ENCODE measurements at regions not wholly inside any gene's neighbourhood (a gene's known extent, or its start where the extent isn't known, plus 50 kb on each side); places are given as distances from the start of the nearest gene placed in this dataset.

DNA sequence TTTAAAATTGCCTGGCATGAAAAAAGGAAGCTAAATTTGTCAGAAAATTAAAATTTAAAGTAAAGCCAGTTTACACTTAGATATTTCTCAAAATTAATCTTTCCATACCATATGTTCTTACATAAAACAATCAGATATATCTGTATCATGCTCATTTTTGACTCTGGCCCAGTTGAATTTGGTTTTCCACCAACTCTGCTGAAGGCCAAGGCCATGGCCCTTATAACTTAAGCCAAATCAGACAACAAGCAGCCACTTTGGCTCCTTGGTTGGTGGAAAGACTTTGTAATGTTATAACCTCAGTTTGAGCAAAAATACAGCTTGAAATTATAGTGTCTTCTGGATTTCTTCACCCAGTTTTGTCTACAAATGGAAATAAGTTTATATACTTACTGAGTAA lies 97.3 kb downstream of the CENPW start:
- H3K27me3 ChIP-seq (ENCODE audit: control insufficient read depth, insufficient read depth, low read length): no peaks in the 10 kb centered on the region
- no peak overlapping the region for H3K4me3 ChIP-seq (ENCODE audit: low read depth, low read length)
- FAIRE-seq (no peak), DNase-seq (ENCODE audit: low read depth) (no peak)
- H3K36me3 ChIP-seq (ENCODE audit: control insufficient read depth, insufficient read depth, low read length): no peaks in the 10 kb centered on the region
- TF ChIP-seq, protein P1, sequence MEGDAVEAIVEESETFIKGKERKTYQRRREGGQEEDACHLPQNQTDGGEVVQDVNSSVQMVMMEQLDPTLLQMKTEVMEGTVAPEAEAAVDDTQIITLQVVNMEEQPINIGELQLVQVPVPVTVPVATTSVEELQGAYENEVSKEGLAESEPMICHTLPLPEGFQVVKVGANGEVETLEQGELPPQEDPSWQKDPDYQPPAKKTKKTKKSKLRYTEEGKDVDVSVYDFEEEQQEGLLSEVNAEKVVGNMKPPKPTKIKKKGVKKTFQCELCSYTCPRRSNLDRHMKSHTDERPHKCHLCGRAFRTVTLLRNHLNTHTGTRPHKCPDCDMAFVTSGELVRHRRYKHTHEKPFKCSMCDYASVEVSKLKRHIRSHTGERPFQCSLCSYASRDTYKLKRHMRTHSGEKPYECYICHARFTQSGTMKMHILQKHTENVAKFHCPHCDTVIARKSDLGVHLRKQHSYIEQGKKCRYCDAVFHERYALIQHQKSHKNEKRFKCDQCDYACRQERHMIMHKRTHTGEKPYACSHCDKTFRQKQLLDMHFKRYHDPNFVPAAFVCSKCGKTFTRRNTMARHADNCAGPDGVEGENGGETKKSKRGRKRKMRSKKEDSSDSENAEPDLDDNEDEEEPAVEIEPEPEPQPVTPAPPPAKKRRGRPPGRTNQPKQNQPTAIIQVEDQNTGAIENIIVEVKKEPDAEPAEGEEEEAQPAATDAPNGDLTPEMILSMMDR (IDR thresholded peaks at IDR 0.05; ENCODE audit: insufficient read depth, low read length, severe bottlenecking): no peak

DNA sequence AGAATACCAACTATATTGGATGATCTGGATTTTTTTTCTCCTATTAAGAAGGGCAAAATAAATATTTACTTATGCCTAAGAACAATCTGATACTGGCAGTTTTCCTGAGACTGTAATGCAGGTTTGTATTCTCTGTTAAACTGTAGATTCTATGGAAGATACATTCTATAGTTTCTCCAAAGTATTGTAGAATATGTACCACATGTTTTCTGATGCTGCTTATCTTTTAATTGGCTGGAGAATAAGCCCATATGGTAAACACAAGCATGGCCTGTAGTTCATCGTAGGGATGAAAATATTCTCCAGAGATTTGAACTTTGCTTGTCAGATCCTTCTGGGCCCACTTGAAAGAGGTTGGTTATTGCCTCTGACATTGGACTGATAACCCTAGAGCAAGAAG lies 99.1 kb downstream of the CENPW start:
- FAIRE-seq (no peak), DNase-seq (ENCODE audit: low read depth) (no peak)
- H3K4me3 ChIP-seq (ENCODE audit: low read depth, low read length): no peak overlapping the region
- TF ChIP-seq, protein P1 (IDR thresholded peaks at IDR 0.05; ENCODE audit: insufficient read depth, low read length, severe bottlenecking): no peak
- H3K36me3 ChIP-seq (ENCODE audit: control insufficient read depth, insufficient read depth, low read length): no peaks in the 10 kb centered on the region
- no peaks in the 10 kb centered on the region for H3K27me3 ChIP-seq (ENCODE audit: control insufficient read depth, insufficient read depth, low read length)

DNA sequence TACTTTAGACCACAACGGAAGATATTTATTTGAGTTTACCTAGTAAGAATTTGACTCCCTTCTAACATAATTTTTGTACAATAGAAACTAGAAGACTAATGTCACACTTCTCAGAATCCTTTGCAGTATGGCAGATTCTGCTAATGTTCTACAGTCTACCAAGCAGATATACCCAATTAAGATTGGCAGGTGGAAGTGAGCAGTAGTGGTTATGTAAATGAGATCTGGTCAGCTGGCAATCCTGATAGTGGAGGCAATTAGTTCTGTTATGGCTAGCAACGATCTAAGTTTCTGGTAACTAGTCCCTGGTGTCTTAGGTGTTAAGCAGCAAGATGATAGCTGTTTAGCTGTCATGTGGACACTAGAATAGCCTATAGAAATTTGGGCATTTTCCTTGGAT lies 101.0 kb downstream of the CENPW start:
- DNase-seq (ENCODE audit: low read depth) (no peak), FAIRE-seq (no peak)
- Histone ChIP-seq H3K36me3 (ENCODE audit: control insufficient read depth, insufficient read depth, low read length) (no peaks in the 10 kb centered on the region), H3K4me3 (ENCODE audit: low read depth, low read length) (no peak overlapping the region), H3K27me3 (ENCODE audit: control insufficient read depth, insufficient read depth, low read length) (no peaks in the 10 kb centered on the region)
- TF ChIP-seq, protein P1 (IDR thresholded peaks at IDR 0.05; ENCODE audit: insufficient read depth, low read length, severe bottlenecking): no peak

DNA sequence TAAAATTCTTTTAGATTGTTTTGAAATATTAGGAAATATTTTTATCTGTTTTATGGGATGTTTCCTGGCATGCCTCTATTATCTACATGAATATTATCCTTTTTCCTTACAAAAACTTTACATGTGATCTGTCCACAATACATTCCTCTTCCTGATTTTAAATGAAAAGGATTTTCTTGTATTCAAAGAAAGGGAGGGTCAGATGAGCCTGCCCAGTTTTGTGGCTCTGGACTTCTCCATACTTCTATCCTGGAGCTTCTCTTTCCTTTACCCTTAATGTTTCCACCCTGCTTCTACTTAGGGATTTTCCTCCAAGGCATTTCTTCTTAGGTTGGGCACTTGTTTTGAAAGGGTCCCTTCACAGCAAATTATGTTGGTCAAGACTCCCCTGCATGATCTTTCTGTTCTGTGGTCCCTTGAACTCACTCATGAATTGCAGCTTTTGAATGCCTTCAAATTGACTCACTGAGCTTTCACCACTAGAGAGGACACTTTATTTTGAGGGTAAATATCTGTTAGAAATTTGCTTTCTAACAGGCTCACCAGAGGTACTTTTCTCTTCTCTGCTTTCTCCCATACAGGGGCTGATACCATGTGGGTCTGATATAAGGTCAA lies 104.9 kb downstream of the CENPW start:
- DNase-seq (ENCODE audit: low read depth) (no peak), FAIRE-seq (no peak)
- H3K27me3 ChIP-seq (ENCODE audit: control insufficient read depth, insufficient read depth, low read length): no peaks in the 10 kb centered on the region
- TF ChIP-seq, protein P1 (IDR thresholded peaks at IDR 0.05; ENCODE audit: insufficient read depth, low read length, severe bottlenecking): no peak
- H3K36me3 ChIP-seq (ENCODE audit: control insufficient read depth, insufficient read depth, low read length): no peaks in the 10 kb centered on the region
- no peak overlapping the region for H3K4me3 ChIP-seq (ENCODE audit: low read depth, low read length)

DNA sequence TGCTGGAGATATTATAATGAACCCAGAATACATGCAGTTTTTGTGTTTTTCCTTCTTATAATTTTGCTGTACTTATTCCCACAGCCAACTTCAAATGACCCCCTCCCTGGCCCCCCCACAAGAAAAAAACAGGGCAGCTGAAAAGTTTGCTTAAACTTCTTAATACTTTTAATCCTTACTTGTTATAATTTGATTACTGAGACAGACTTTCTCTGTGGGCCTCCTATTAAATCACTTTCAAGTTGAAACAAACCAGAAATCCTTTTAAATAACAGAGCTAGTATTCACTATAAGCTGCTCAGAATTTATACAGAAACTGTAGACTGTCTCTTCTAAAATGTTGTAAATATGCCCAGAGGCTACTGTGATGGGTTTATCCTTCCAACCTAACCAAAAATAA lies 106.3 kb downstream of the CENPW start:
- no peak for DNase-seq (ENCODE audit: low read depth)
- Histone ChIP-seq H3K36me3 (ENCODE audit: control insufficient read depth, insufficient read depth, low read length) (no peaks in the 10 kb centered on the region), H3K27me3 (ENCODE audit: control insufficient read depth, insufficient read depth, low read length) (no peaks in the 10 kb centered on the region), H3K4me3 (ENCODE audit: low read depth, low read length) (no peak overlapping the region)
- TF ChIP-seq, protein P1 (IDR thresholded peaks at IDR 0.05; ENCODE audit: insufficient read depth, low read length, severe bottlenecking): no peak
- FAIRE-seq: no peak

DNA sequence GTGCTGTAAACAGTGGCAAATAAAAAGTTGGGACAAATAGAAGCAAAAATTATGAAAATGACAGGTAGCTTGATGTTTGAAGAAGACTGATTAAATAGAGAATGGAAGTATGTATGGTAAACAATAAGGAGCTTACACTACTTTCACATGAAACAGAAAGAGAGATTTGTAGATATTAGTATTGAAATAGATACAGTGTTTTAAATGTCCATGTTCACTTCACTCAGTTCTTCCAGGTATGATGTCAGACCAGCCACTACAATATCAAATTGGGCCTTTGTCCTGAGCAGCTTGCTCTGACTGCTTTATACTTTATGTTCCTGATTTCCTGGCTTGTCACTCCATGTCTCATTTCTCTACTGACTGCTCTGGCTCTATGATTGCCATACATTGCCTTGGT lies 107.5 kb downstream of the CENPW start:
- FAIRE-seq: no peak
- Histone ChIP-seq H3K27me3 (ENCODE audit: control insufficient read depth, insufficient read depth, low read length) (no peaks in the 10 kb centered on the region), H3K4me3 (ENCODE audit: low read depth, low read length) (no peak overlapping the region), H3K36me3 (ENCODE audit: control insufficient read depth, insufficient read depth, low read length) (no peaks in the 10 kb centered on the region)
- TF ChIP-seq, protein P1 (IDR thresholded peaks at IDR 0.05; ENCODE audit: insufficient read depth, low read length, severe bottlenecking): no peak
- no peak for DNase-seq (ENCODE audit: low read depth)

Measured in bronchial epithelial cell (primary cell).